H1 (cell line): ENCODE measurements at regions not wholly inside any gene's neighbourhood (a gene's known extent, or its start where the extent isn't known, plus 50 kb on each side); places are given as distances from the start of the nearest gene placed in this dataset.
A peak's percentile ranks its signal among the peaks of the same experiment; 100 is the strongest.

Experiments
- CTCF ChIA-PET: fragments of 300-600 bp; sonication (Branson Sonifier 250); formaldehyde crosslinking; loops from one replicate; lab custom pipeline; 2021; ENCODE audit not compliant: partially characterized antibody; lab: Charles Lee
- POLR2A ChIA-PET: fragments of 300-600 bp; sonication (Branson Sonifier 250); formaldehyde crosslinking; loops from one replicate; lab custom pipeline; 2021; ENCODE audit warnings: inconsistent platforms; ENCODE audit not compliant: partially characterized antibody; lab: Charles Lee
- DNase-seq, 2 experiments: peaks; one replicate each; pipeline versions ENCODE4 v3.0.0 to v3.0.0-alpha.2; 2010 to 2022; ENCODE audit warnings: low spot score in 2 of 2, low read depth in 1 of 2, mixed read lengths in 1 of 2
- FAIRE-seq: peaks from 2 replicates; lab custom pipeline; 2011; peaks lifted over from hg19 to GRCh38; lab: Jason Lieb, UNC
- H2AFZ ChIP-seq: 2 replicates; pipeline ENCODE4 v1.8.1; 2012; ENCODE audit warnings: low read length, inconsistent platforms
- H2AK5ac ChIP-seq: 2 replicates; pipeline ENCODE4 v1.6.1; 2013; ENCODE audit warnings: low read depth, low read length
- H2BK120ac ChIP-seq: replicated peaks from 2 replicates; pipeline ENCODE3; 2013; ENCODE audit warnings: low read depth, low read length, inconsistent platforms
- H2BK12ac ChIP-seq: 2 replicates; pipeline ENCODE4 v1.6.1; 2013; ENCODE audit warnings: low read depth, low read length
- H2BK15ac ChIP-seq: 2 replicates; pipeline ENCODE4 v1.6.1; 2013; ENCODE audit warnings: low read length
- H2BK20ac ChIP-seq: 2 replicates; pipeline ENCODE4 v1.6.1; 2013; ENCODE audit warnings: low read length
- H2BK5ac ChIP-seq: 2 replicates; pipeline ENCODE4 v1.6.1; 2013; ENCODE audit warnings: low read depth, low read length
- H3K14ac ChIP-seq: 2 replicates; pipeline ENCODE4 v1.6.1; 2013; ENCODE audit warnings: inconsistent platforms; ENCODE audit not compliant: insufficient read length
- H3K18ac ChIP-seq: 2 replicates; pipeline ENCODE4 v1.6.1; 2013; ENCODE audit warnings: low read length; ENCODE audit errors: extremely low read depth
- H3K23ac ChIP-seq: 2 replicates; pipeline ENCODE4 v1.6.1; 2013; ENCODE audit warnings: inconsistent platforms; ENCODE audit not compliant: insufficient read length
- H3K23me2 ChIP-seq: 2 replicates; pipeline ENCODE4 v1.6.1; 2013; ENCODE audit warnings: low read depth, low read length
- H3K27ac ChIP-seq: 2 replicates; pipeline ENCODE4 v1.6.1; 2011; ENCODE audit warnings: low read depth, low read length, inconsistent platforms
- H3K27me3 ChIP-seq, 4 experiments: replicated peaks in 1 of 4; 1 replicate in 1 of 4; 2 replicates in 3 of 4; pipeline versions ENCODE4 v1.6.1 to v1.8.1; 2011 to 2013; ENCODE audit warnings: low read length in 3 of 4, mild to moderate bottlenecking in 3 of 4, inconsistent platforms in 2 of 4, mixed read lengths in 2 of 4, moderate library complexity in 1 of 4; ENCODE audit not compliant: control insufficient read depth in 3 of 4, insufficient read depth in 3 of 4; ENCODE audit errors: extremely low read depth in 1 of 4
- H3K36me3 ChIP-seq, 4 experiments: 2 replicates each; pipeline versions ENCODE4 v1.6.1 to v1.8.1; 2011 to 2013; ENCODE audit warnings: mild to moderate bottlenecking in 4 of 4, low read length in 3 of 4, moderate library complexity in 2 of 4, control low read depth in 1 of 4, inconsistent platforms in 1 of 4; ENCODE audit not compliant: insufficient read depth in 4 of 4, control insufficient read depth in 2 of 4
- H3K4ac ChIP-seq: replicated peaks from 2 replicates; pipeline ENCODE3; 2013; ENCODE audit warnings: low read length, low read depth, mixed read lengths, inconsistent platforms; ENCODE audit not compliant: insufficient read length
- H3K4me1 ChIP-seq, 4 experiments: replicated peaks in 1 of 4; 1 replicate in 1 of 4; 2 replicates in 3 of 4; pipeline versions ENCODE4 v1.6.1 to v1.8.1; 2011 to 2013; ENCODE audit warnings: low read length in 3 of 4, inconsistent platforms in 2 of 4, mixed read lengths in 1 of 4; ENCODE audit not compliant: insufficient read depth in 4 of 4, control insufficient read depth in 3 of 4
- H3K4me2 ChIP-seq, 2 experiments: 2 replicates each; pipeline versions ENCODE4 v1.6.1 to v1.8.1; 2011 to 2013; ENCODE audit warnings: low read depth in 2 of 2, low read length in 2 of 2, control low read depth in 1 of 2, inconsistent platforms in 1 of 2, mild to moderate bottlenecking in 1 of 2; ENCODE audit not compliant: insufficient read depth in 1 of 2
- H3K4me3 ChIP-seq, 4 experiments: fragments of 200-600, 300-600 bp in 1 of 4; sonication (generic), shearing (Covaris generic), sonication (Bioruptor Twin) in 1 of 4; 2 replicates each; pipeline versions ENCODE4 v1.5.1 to v1.8.1; 2011 to 2016; ENCODE audit warnings: low read length in 4 of 4, low read depth in 3 of 4, control low read depth in 2 of 4, inconsistent platforms in 2 of 4, mild to moderate bottlenecking in 2 of 4, mixed read lengths in 1 of 4, moderate library complexity in 1 of 4; ENCODE audit not compliant: insufficient read depth in 2 of 4; ENCODE audit errors: extremely low read depth in 1 of 4
- H3K56ac ChIP-seq: replicated peaks from 2 replicates; pipeline ENCODE3; 2013; ENCODE audit warnings: low read depth, mild to moderate bottlenecking, mixed read lengths, low read length, inconsistent platforms; ENCODE audit not compliant: insufficient read length
- H3K79me1 ChIP-seq: 2 replicates; pipeline ENCODE4 v1.6.1; 2013; ENCODE audit warnings: low read depth, low read length, control low read depth
- H3K79me2 ChIP-seq, 2 experiments: 2 replicates each; pipeline versions ENCODE4 v1.6.1 to v1.8.1; 2012 to 2013; ENCODE audit warnings: low read length in 2 of 2, mild to moderate bottlenecking in 2 of 2, inconsistent platforms in 1 of 2; ENCODE audit not compliant: insufficient read depth in 2 of 2, control insufficient read depth in 1 of 2
- H3K9ac ChIP-seq, 4 experiments: replicated peaks in 1 of 4; 1 replicate in 1 of 4; 2 replicates in 3 of 4; pipeline versions ENCODE4 v1.6.1 to v1.8.1; 2011 to 2013; ENCODE audit warnings: low read depth in 3 of 4, low read length in 3 of 4, control low read depth in 2 of 4, mild to moderate bottlenecking in 2 of 4, moderate library complexity in 2 of 4, inconsistent platforms in 1 of 4; ENCODE audit errors: extremely low read depth in 1 of 4
- H3K9me3 ChIP-seq, 2 experiments: 2 replicates each; pipeline versions ENCODE4 v1.6.1 to v1.8.1; 2012 to 2013; ENCODE audit warnings: mild to moderate bottlenecking in 2 of 2, moderate library complexity in 2 of 2, control low read depth in 1 of 2, inconsistent platforms in 1 of 2, low read depth in 1 of 2, low read length in 1 of 2, mixed read lengths in 1 of 2; ENCODE audit not compliant: insufficient read depth in 2 of 2
- H4K20me1 ChIP-seq, 2 experiments: replicated peaks in 1 of 2; 2 replicates each; pipeline versions ENCODE3 to v1.8.1; 2011 to 2013; ENCODE audit warnings: inconsistent platforms in 2 of 2, low read length in 2 of 2, mild to moderate bottlenecking in 1 of 2; ENCODE audit not compliant: insufficient read depth in 2 of 2, control insufficient read depth in 1 of 2
- H4K5ac ChIP-seq: 2 replicates; pipeline ENCODE4 v1.6.1; 2013; ENCODE audit warnings: low read length, low read depth, mixed read lengths, inconsistent platforms; ENCODE audit not compliant: insufficient read length
- H4K8ac ChIP-seq: 2 replicates; pipeline ENCODE4 v1.8.0; 2013; ENCODE audit warnings: mild to moderate bottlenecking, moderate library complexity, low read length, inconsistent platforms; ENCODE audit not compliant: insufficient read depth; ENCODE audit errors: extremely low read depth
- H4K91ac ChIP-seq: replicated peaks from 2 replicates; pipeline ENCODE3; 2013; ENCODE audit warnings: low read length, mixed read lengths, inconsistent platforms; ENCODE audit not compliant: insufficient read length
- MAFK ChIP-seq: IDR thresholded peaks from 2 replicates; pipeline ENCODE4 v1.6.1; 2012; ENCODE audit warnings: low read depth, mild to moderate bottlenecking, improper control_type of control experiment, low read length
- RFX5 ChIP-seq: IDR thresholded peaks from 2 replicates; pipeline ENCODE4 v1.6.1; 2011; ENCODE audit warnings: low read depth, low read length, improper control_type of control experiment, borderline replicate concordance
- WGBS, 2 experiments: shearing (Covaris generic) in 1 of 2; methylation state at CpG; one replicate each; pipeline versions ENCODE4 v1.1.6 to v1.1.7; 2013 to 2015; ENCODE audit warnings: low lambda C conversion rate in 2 of 2, mixed read lengths in 2 of 2, inconsistent platforms in 1 of 2, low coverage in 1 of 2, missing lambda C conversion rate in 1 of 2; ENCODE audit not compliant: insufficient replicate concordance in 2 of 2, insufficient coverage in 1 of 2, insufficient read length in 1 of 2; ENCODE audit errors: extremely low coverage in 1 of 2, missing lambda C conversion rate in 1 of 2; 5-methylcytosine and 5-hydroxymethylcytosine counted together
- TF ChIP-seq, protein P1 (sequence below): IDR thresholded peaks from 2 replicates; pipeline ENCODE4 v1.6.1; 2011; ENCODE audit warnings: low read depth, mild to moderate bottlenecking, low read length; ENCODE audit not compliant: insufficient read depth

DNA sequence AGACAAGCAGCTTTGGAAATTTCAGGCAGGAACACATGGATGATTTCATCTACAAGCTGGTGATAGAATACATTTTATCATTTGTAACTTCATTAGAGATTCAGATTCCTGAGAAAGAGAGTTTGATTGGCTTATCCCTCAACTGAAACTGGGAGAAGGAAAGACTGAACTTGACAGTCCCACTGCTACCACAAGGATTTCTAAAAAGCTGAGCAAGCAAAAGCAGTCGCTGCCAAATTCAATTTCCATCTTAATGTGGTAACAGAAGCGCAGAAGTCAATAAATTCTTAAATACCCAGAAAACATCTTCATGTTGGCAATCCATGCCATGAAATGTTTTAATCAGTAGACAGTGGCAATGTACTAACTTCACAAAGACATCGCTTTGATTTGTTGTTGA lies 172.1 kb upstream of the DACH1 start:
- FAIRE-seq, result no peak
- no peak overlapping the region for H2AFZ ChIP-seq
- no peak overlapping the region for H4K91ac ChIP-seq
- no peak overlapping the region for H3K23ac ChIP-seq
- H3K79me1 ChIP-seq, result no peaks in the 10 kb centered on the region
- H3K23me2 ChIP-seq, result no peaks in the 10 kb centered on the region
- H2BK20ac ChIP-seq, result no peak overlapping the region
- no peaks in the 10 kb centered on the region for H3K4me1 ChIP-seq
- H3K56ac ChIP-seq, result no peak overlapping the region
- H3K79me2 ChIP-seq, result no peaks in the 10 kb centered on the region
- H3K4me2 ChIP-seq, result no peak overlapping the region
- no peak overlapping the region for H3K18ac ChIP-seq
- no peaks in the 10 kb centered on the region for H3K9me3 ChIP-seq
- H4K8ac ChIP-seq, result no peak overlapping the region
- no peak overlapping the region for H3K27ac ChIP-seq
- H2BK15ac ChIP-seq, result no peak overlapping the region
- no peaks in the 10 kb centered on the region for H4K20me1 ChIP-seq
- ChIA-PET CTCF (interaction anchor here (0.6 to 1.1 kb wide), 2 partner anchors 10 to 354 kb away, joined by 3 read pairs; no protein-coding TSS in a partner anchor), POLR2A (no interaction called here)
- H3K27me3 ChIP-seq, result no peaks in the 10 kb centered on the region
- no peak overlapping the region for H4K5ac ChIP-seq
- DNase-seq, result no peak
- no peak overlapping the region for H3K4me3 ChIP-seq
- WGBS, 2 experiments, result 84% methylated on average over 3 of the region's 3 CpGs; no CpG with 5 or more reads in 1 of the 2 experiments
- H3K36me3 ChIP-seq, result no peaks in the 10 kb centered on the region
- no peak overlapping the region for H3K14ac ChIP-seq
- no peak overlapping the region for H3K9ac ChIP-seq
- no peak overlapping the region for H2BK5ac ChIP-seq
- H2BK120ac ChIP-seq, result no peak overlapping the region
- H3K4ac ChIP-seq, result no peak overlapping the region
- no peak overlapping the region for H2AK5ac ChIP-seq
- H2BK12ac ChIP-seq, result no peak overlapping the region
- TF ChIP-seq RFX5 (no peak), MAFK (0 out of 2 replicates have a peak, but pooled peaks have one; percentile 7)
- TF ChIP-seq, protein P1, sequence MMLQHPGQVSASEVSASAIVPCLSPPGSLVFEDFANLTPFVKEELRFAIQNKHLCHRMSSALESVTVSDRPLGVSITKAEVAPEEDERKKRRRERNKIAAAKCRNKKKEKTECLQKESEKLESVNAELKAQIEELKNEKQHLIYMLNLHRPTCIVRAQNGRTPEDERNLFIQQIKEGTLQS, result no peak
